Astrocyte of the spinal cord (primary cell): ENCODE measurements at regions not wholly inside any gene's neighbourhood (a gene's known extent, or its start where the extent isn't known, plus 50 kb on each side); places are given as distances from the start of the nearest gene placed in this dataset.
"Not testable (repeated sequence)": the region's sequence is repeated elsewhere in the genome, so short reads cannot be mapped to it uniquely, and the experiment has no call there.

Experiments used
- DNase-seq: peaks from one replicate; pipeline ENCODE4 v3.0.0; 2011; ENCODE audit warnings: low read depth, low spot score
- H3K4me3 ChIP-seq: 2 replicates; pipeline ENCODE4 v1.5.1; 2011; ENCODE audit warnings: low read depth, mild to moderate bottlenecking, low read length, moderate library complexity
- CTCF ChIP-seq: IDR thresholded peaks from 2 replicates; pipeline ENCODE4 v1.5.1; 2012; ENCODE audit warnings: low read depth, mild to moderate bottlenecking, low read length, inconsistent platforms
- in situ Hi-C: cut with HindIII; loops from 2 replicates; pipeline ENCODE4 v1.10.0; 2017; ENCODE audit warnings: low sequenced_read_pairs

- H3K4me3 ChIP-seq: no peak overlapping the region
- peak; percentile 49 for DNase-seq
- in situ Hi-C loops: no loop called here
- TF ChIP-seq CTCF: no peak
Observed at GRCh38 chr12:43206396-43206795, 345.6 kb downstream of the ADAMTS20 start.

- no peak for TF ChIP-seq CTCF
- DNase-seq: no peak
- in situ Hi-C loops: no loop called here
- H3K4me3 ChIP-seq: no peak overlapping the region
Observed at GRCh38 chr12:43198608-43199007, 353.4 kb downstream of the ADAMTS20 start.

GRCh38 chr12:43196268-43196907 lies 355.6 kb downstream of the ADAMTS20 start:
- no peak for DNase-seq
- no peak for TF ChIP-seq CTCF
- in situ Hi-C loops: no loop called here
- H3K4me3 ChIP-seq: no peak overlapping the region

GRCh38 chr12:43193096-43193495 lies 358.9 kb downstream of the ADAMTS20 start:
- in situ Hi-C loops, DNase-seq, H3K4me3 ChIP-seq: not testable (repeated sequence)

GRCh38 chr12:43192442-43192841 lies 359.6 kb downstream of the ADAMTS20 start:
- DNase-seq, in situ Hi-C loops, H3K4me3 ChIP-seq: not testable (repeated sequence)

- no peak for TF ChIP-seq CTCF
- DNase-seq: no peak
- no peak overlapping the region for H3K4me3 ChIP-seq
- in situ Hi-C loops: no loop called here
Observed at GRCh38 chr12:43180242-43180641, 371.8 kb downstream of the ADAMTS20 start.

- in situ Hi-C loops: no loop called here
- DNase-seq: no peak
- TF ChIP-seq CTCF: no peak
Observed at GRCh38 chr12:43179486-43179885, 372.5 kb downstream of the ADAMTS20 start.

GRCh38 chr12:43177276-43177675 lies 374.7 kb downstream of the ADAMTS20 start:
- no peak for TF ChIP-seq CTCF
- in situ Hi-C loops: no loop called here
- no peak overlapping the region for H3K4me3 ChIP-seq
- DNase-seq: no peak

More at GRCh38 chr12:43179486-43179885, 372.5 kb downstream of the ADAMTS20 start:
- no peak overlapping the region for H3K4me3 ChIP-seq
